HG03025 (cell line): ENCODE measurements at regions not wholly inside any gene's neighbourhood (a gene's known extent, or its start where the extent isn't known, plus 50 kb on each side); places are given as distances from the start of the nearest gene placed in this dataset.

Source experiments
- ATAC-seq: cut with Tn5 transposase; IDR thresholded peaks from one replicate; pipeline ENCODE4 v1.9.1; 2021; ENCODE audit warnings: mild to moderate bottlenecking, moderate library complexity; ENCODE audit not compliant: unreplicated experiment, low FRiP score

GRCh38 chr4:45795135-45795534 is 328.7 kb downstream of the GABRG1 start:
- ATAC-seq, result no peak

- no peak for ATAC-seq
Observed at GRCh38 chr4:45778514-45778913, 345.3 kb downstream of the GABRG1 start.

GRCh38 chr4:45776146-45776545 is 347.7 kb downstream of the GABRG1 start:
- no peak for ATAC-seq

GRCh38 chr4:45770958-45771357 is 352.9 kb downstream of the GABRG1 start:
- ATAC-seq, result no peak

- ATAC-seq, result no peak
Observed at GRCh38 chr4:45765521-45765920, 358.3 kb downstream of the GABRG1 start.

GRCh38 chr4:45751877-45752530 is 371.9 kb downstream of the GABRG1 start:
- ATAC-seq, result no peak

- ATAC-seq, result no peak
Observed at GRCh38 chr4:45750721-45751120, 373.1 kb downstream of the GABRG1 start.

GRCh38 chr4:45745741-45746140 is 378.1 kb downstream of the GABRG1 start:
- no peak for ATAC-seq

- no peak for ATAC-seq
Observed at GRCh38 chr4:45741897-45742296, 382.0 kb downstream of the GABRG1 start.

GRCh38 chr4:45732161-45732560 is 391.7 kb downstream of the GABRG1 start:
- ATAC-seq, result no peak

GRCh38 chr4:45716093-45716492 is 407.8 kb downstream of the GABRG1 start:
- ATAC-seq, result no peak

GRCh38 chr4:45713996-45714395 is 409.9 kb downstream of the GABRG1 start:
- ATAC-seq, result no peak

- no peak for ATAC-seq
Observed at GRCh38 chr4:45701621-45702020, 422.2 kb downstream of the GABRG1 start.

- ATAC-seq, result no peak
Observed at GRCh38 chr4:45693746-45694145, 430.1 kb downstream of the GABRG1 start.

- no peak for ATAC-seq
Observed at GRCh38 chr4:45692131-45692735, 431.6 kb downstream of the GABRG1 start.

- no peak for ATAC-seq
Observed at GRCh38 chr4:45688341-45688740, 435.5 kb downstream of the GABRG1 start.

GRCh38 chr4:45679411-45679810 is 444.4 kb downstream of the GABRG1 start:
- ATAC-seq, result no peak

GRCh38 chr4:45668128-45668527 is 455.7 kb downstream of the GABRG1 start:
- ATAC-seq, result no peak

- no peak for ATAC-seq
Observed at GRCh38 chr4:45663628-45664081, 460.2 kb downstream of the GABRG1 start.

- no peak for ATAC-seq
Observed at GRCh38 chr4:45663003-45663402, 460.9 kb downstream of the GABRG1 start.

GRCh38 chr4:45661893-45662292 is 462.0 kb downstream of the GABRG1 start:
- ATAC-seq, result no peak

- no peak for ATAC-seq
Observed at GRCh38 chr4:45650545-45650944, 473.3 kb downstream of the GABRG1 start.
